ENCODE measurements at regions not wholly inside any gene's neighbourhood (a gene's known extent, or its start where the extent isn't known, plus 50 kb on each side); places are given as distances from the start of the nearest gene placed in this dataset.

DNA sequence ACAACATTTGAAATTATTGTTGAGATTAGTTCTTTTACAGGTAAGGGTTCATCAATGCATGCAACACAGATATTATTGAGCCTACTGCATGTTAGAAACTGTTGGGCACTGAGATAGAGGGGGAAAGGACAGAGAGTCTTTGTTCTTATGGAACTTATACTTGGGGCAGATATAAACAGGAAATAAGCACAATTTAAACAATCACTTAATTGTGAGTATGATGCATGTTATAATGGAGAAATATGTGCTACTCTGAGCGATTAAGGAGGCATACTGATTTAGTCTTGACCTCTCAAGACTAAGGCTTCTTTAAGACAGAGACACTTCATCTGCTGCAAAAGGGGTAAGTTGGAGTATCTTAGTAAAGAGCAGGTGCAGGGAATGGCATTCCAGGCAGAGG lies 593.3 kb downstream of the CCSER2 start:
- no peaks in the 10 kb centered on the region for H3K36me3 Mint-ChIP-seq
- peaks cover 0 to 18% (median 7%) of the 10 kb centered on the region in 7 donors for H3K9me3 Mint-ChIP-seq
- ATAC-seq (ENCODE audit: low read depth in 2 of 2): no peak
- no peaks in the 10 kb centered on the region for H3K4me1 Mint-ChIP-seq
- no peak for DNase-seq
- H3K4me3 Mint-ChIP-seq: no peak overlapping the region
- no peaks in the 10 kb centered on the region for H3K27me3 Mint-ChIP-seq
- no peak overlapping the region for H3K27ac Mint-ChIP-seq

DNA sequence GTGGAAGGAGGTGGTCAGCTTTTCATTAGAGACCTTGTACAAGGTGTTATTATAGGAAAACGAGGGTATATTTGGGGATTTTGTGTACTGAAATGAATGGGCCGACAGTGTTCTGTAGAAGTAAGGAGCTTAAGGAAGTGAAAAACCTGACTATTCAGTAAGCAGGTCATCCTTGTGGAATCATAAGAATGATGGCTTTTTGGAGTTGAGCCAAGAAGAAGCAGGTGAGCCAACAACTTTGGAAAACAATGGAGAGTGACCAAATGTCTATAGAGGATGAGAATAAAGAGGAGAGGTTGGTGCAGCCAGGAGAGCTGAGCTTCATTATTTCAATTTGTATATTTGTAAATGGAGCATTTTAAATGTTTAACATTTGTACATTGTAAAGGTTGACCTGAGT lies 595.7 kb downstream of the CCSER2 start:
- no peak overlapping the region for H3K27ac Mint-ChIP-seq
- no peaks in the 10 kb centered on the region for H3K27me3 Mint-ChIP-seq
- no peak overlapping the region for H3K4me3 Mint-ChIP-seq
- no peaks in the 10 kb centered on the region for H3K36me3 Mint-ChIP-seq
- H3K4me1 Mint-ChIP-seq: no peaks in the 10 kb centered on the region
- peaks cover 0 to 9% (median 3%) of the 10 kb centered on the region in 7 donors for H3K9me3 Mint-ChIP-seq
- DNase-seq (no peak), ATAC-seq (ENCODE audit: low read depth in 2 of 2) (no peak)

DNA sequence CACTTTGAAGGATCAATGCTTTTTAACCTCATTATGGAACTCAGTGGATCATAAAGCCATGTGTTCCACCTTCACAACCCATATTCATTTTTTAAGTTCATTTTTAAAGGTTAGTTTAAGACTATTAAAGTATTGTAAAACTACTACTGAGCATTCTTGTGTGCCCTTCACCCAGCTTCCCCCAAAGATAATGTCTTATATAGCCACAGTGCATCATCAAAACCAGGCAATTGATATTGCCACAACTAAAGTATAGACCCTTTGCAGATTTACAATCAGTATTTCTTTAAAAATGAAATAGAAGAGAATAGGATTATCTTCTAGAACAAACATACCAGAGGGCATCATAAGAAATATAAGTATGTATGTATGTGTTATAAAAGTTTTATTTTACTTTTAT lies 597.1 kb downstream of the CCSER2 start:
- DNase-seq (no peak), ATAC-seq (ENCODE audit: low read depth in 2 of 2) (no peak)
- H3K36me3 Mint-ChIP-seq: no peaks in the 10 kb centered on the region
- no peaks in the 10 kb centered on the region for H3K4me1 Mint-ChIP-seq
- no peak overlapping the region for H3K27ac Mint-ChIP-seq
- H3K4me3 Mint-ChIP-seq: no peak overlapping the region
- no peaks in the 10 kb centered on the region for H3K27me3 Mint-ChIP-seq
- peaks cover 0 to 9% (median 1%) of the 10 kb centered on the region in 7 donors for H3K9me3 Mint-ChIP-seq

DNA sequence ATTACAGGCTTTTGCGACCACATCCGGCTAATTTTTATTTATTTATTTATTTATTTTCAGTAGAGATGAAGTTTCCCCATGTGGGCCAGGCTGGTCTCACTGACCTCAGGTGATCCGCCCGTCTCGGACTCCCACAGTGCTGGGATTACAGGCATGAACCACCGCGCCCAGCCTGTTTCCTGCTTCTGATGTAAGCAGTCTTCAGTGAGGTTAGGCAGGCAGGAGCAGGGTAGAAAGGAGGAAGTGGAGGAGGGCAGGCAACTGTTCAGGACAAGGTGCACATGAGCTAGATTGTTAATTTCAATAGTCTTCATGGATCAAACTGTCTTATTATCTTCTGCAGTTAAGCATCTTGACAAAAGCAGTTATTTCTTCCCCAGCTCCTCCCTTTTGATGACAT lies 605.0 kb downstream of the CCSER2 start:
- no peak overlapping the region for H3K4me3 Mint-ChIP-seq
- no peaks in the 10 kb centered on the region for H3K36me3 Mint-ChIP-seq
- H3K9me3 Mint-ChIP-seq: peaks cover 0 to 9% (median 0%) of the 10 kb centered on the region in 7 donors
- no peak overlapping the region for H3K27ac Mint-ChIP-seq
- no peak for ATAC-seq (ENCODE audit: low read depth in 2 of 2)
- no peaks in the 10 kb centered on the region for H3K4me1 Mint-ChIP-seq
- no peak for DNase-seq
- H3K27me3 Mint-ChIP-seq: peaks cover 0 to 5% (median 0%) of the 10 kb centered on the region in 3 donors

DNA sequence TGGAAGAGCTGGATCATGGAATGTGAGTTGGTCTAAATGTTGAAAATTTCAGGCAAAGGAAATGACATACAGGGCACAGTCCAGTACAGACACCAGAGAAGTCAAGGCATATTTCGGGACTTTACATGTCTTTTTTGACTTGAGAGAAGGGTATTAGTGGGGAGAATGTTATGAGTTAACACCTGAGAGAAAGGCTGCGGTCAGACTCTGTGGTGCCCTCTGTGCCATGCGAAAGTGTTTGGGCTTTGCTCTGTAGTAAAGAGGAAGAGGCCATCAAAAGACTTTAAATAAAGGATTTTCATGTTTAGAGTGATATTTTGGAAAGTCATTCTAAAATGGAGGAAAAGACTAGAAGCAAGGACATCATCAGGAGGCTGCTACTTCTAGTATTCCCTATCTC lies 607.4 kb downstream of the CCSER2 start:
- peaks cover 0 to 7% (median 5%) of the 10 kb centered on the region in 3 donors for H3K27me3 Mint-ChIP-seq
- peaks cover 0 to 9% (median 0%) of the 10 kb centered on the region in 7 donors for H3K9me3 Mint-ChIP-seq
- H3K4me3 Mint-ChIP-seq: no peak overlapping the region
- no peak overlapping the region for H3K27ac Mint-ChIP-seq
- no peaks in the 10 kb centered on the region for H3K36me3 Mint-ChIP-seq
- ATAC-seq (ENCODE audit: low read depth in 2 of 2) (no peak), DNase-seq (no peak)
- H3K4me1 Mint-ChIP-seq: no peaks in the 10 kb centered on the region

DNA sequence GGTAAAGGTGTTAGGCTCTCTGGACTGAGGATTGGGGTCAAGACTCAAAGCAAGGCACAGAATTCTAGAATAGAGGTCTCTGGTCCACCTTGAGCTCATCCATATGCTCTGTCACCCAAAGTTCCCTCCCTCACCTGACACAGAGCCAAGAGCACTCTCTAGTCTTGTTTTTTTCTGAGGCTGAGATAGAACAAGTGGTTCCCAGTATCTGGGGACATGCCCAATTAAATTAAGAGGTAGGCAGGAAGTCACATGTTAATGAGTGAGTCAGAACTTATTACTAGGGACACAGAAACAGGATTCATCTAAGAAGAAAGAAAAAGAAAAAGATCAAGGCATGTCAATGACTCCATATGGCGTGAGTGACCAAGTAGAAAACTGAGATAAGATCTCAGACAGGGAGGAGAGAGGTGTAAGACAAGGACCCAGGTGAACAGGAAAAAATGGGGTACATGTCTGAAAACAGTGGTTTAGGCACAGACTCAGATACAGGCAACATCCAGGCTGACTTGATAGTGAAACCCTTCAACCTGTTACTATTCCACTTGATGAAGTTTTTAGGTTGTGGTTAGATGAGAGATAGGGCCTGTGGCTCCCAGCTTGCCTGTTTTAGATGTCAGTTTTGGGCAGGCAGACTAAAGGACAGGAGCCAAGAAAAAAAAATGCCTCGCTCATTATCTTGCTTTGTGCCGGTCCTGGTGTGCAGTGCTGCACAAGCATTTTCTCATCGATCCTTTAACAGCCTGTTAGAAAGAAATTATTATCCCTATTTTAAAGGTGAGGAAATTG lies 609.9 kb downstream of the CCSER2 start:
- no peaks in the 10 kb centered on the region for H3K36me3 Mint-ChIP-seq
- H3K9me3 Mint-ChIP-seq: peaks cover 0 to 9% (median 0%) of the 10 kb centered on the region in 7 donors
- DNase-seq (no peak), ATAC-seq (ENCODE audit: low read depth in 2 of 2) (no peak)
- H3K4me3 Mint-ChIP-seq: no peak overlapping the region
- no peaks in the 10 kb centered on the region for H3K4me1 Mint-ChIP-seq
- H3K27ac Mint-ChIP-seq: no peak overlapping the region
- H3K27me3 Mint-ChIP-seq: peaks cover 0 to 7% (median 0%) of the 10 kb centered on the region in 3 donors

DNA sequence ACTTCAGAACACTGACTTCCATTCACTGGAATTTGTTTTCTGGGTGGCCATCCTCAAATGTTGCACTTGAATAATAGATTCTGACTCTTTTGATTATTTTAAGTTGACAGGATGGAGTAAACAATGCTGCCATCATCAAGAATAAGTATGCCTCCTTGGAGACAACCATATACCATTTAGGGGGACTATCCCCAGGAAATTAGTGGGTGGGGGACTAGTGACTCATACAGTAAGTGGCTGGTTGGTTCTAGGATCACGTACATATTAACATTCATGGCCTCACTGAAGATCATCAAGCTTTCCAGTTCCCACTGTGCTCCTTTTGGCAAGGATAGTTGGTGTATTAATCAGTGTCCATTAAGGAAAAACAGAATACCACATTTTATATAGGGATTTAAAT lies 615.2 kb downstream of the CCSER2 start:
- ATAC-seq (ENCODE audit: low read depth in 2 of 2) (no peak), DNase-seq (no peak)
- Mint-ChIP-seq H3K4me3 (no peak overlapping the region), H3K27ac (no peak overlapping the region), H3K36me3 (no peaks in the 10 kb centered on the region), H3K9me3 (peaks cover 0 to 3% (median 0%) of the 10 kb centered on the region in 7 donors), H3K4me1 (no peaks in the 10 kb centered on the region), H3K27me3 (peaks cover 0 to 7% (median 0%) of the 10 kb centered on the region in 3 donors)

DNA sequence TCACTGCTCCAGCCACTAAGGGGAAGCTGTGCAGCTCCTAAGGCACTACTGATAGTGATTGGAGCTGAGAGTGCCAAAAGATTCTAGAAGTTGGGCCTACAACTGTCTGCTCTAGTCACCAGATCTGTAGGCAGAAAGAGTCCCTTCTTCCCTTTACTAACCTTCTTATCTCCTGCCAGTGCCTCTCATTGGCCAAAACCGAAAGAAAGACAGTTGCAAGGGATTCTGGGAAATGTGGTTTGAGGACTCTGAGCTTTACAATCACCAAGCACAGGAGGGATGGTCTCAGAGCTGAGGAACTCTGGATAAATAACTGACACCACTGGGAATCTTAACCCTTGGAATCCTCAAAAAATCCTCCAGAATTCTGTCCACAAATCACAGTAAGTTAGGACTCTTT lies 615.8 kb downstream of the CCSER2 start:
- H3K36me3 Mint-ChIP-seq: no peaks in the 10 kb centered on the region
- ATAC-seq (ENCODE audit: low read depth in 2 of 2) (no peak), DNase-seq (no peak)
- H3K4me3 Mint-ChIP-seq: no peak overlapping the region
- peaks cover 0 to 5% (median 0%) of the 10 kb centered on the region in 7 donors for H3K9me3 Mint-ChIP-seq
- H3K4me1 Mint-ChIP-seq: no peaks in the 10 kb centered on the region
- H3K27me3 Mint-ChIP-seq: peaks cover 0 to 7% (median 0%) of the 10 kb centered on the region in 3 donors
- no peak overlapping the region for H3K27ac Mint-ChIP-seq

DNA sequence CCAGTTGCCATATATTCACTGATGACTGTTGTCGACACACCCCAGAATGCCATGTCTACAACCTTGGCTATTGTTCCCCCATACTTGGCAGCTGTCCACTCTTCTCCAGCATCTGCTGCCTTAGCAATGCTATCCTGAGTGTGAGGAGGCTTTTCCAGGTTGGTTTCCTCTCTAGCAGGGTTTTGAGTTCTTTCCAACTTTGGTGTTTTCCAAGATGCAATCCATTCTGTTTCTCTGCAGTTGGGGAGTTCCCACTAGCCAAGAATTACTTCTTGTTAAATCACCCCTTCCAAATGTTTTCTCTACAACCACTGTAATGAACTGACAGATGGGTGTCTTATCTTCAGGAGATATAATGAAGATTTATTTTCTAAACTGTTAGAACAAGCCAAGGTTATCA lies 617.4 kb downstream of the CCSER2 start:
- H3K4me1 Mint-ChIP-seq: no peaks in the 10 kb centered on the region
- DNase-seq (no peak), ATAC-seq (ENCODE audit: low read depth in 2 of 2) (no peak)
- no peaks in the 10 kb centered on the region for H3K36me3 Mint-ChIP-seq
- peaks cover 0 to 5% (median 0%) of the 10 kb centered on the region in 7 donors for H3K9me3 Mint-ChIP-seq
- no peak overlapping the region for H3K4me3 Mint-ChIP-seq
- H3K27ac Mint-ChIP-seq: no peak overlapping the region
- H3K27me3 Mint-ChIP-seq: no peaks in the 10 kb centered on the region

DNA sequence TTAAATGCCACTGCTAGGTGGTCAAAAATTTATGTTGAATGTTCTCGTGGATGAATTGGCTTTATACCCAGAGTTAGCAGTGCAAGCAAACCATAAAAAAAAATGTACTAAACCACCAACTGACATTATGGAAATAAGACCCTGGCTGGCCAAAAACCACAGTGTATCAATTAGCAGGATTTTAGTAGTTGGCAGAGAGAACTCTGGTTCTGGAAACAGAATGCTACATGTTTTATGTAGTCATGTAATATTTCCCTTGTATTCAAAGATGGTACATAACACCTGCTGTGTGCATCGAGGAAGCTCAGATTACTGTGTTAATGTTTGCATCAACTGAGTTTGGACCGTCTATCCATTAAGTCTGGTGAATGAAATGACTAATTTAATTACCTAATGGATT lies 618.5 kb downstream of the CCSER2 start:
- Mint-ChIP-seq H3K4me1 (no peaks in the 10 kb centered on the region), H3K27me3 (no peaks in the 10 kb centered on the region), H3K36me3 (no peaks in the 10 kb centered on the region), H3K9me3 (peaks cover 0 to 5% (median 0%) of the 10 kb centered on the region in 7 donors), H3K27ac (no peak overlapping the region), H3K4me3 (no peak overlapping the region)
- DNase-seq: no peak
- no peak for ATAC-seq (ENCODE audit: low read depth in 2 of 2)

DNA sequence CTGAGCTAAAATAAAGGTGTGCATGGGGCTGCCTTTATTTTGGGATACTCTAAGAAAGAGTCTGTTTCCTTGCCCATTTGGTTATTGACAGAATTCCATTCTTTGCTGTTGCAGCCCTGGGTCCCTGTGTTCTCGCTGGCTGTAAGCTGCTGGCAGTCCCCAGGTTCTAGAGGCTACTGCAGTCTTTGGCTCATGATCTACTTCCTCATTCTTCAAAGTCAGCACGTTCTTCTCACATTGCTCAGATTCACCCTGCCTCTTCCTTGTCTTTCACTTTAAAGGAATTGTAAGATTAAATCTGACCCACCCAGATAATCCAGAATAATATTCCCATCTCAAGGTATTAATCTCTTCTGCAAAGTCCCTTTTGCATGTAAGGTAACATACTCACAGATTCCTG lies 620.3 kb downstream of the CCSER2 start:
- Mint-ChIP-seq H3K27me3 (no peaks in the 10 kb centered on the region), H3K4me3 (no peak overlapping the region), H3K4me1 (no peaks in the 10 kb centered on the region), H3K9me3 (peaks cover 0 to 5% (median 0%) of the 10 kb centered on the region in 7 donors), H3K27ac (no peak overlapping the region), H3K36me3 (no peaks in the 10 kb centered on the region)
- ATAC-seq (ENCODE audit: low read depth in 2 of 2): no peak
- DNase-seq: no peak

DNA sequence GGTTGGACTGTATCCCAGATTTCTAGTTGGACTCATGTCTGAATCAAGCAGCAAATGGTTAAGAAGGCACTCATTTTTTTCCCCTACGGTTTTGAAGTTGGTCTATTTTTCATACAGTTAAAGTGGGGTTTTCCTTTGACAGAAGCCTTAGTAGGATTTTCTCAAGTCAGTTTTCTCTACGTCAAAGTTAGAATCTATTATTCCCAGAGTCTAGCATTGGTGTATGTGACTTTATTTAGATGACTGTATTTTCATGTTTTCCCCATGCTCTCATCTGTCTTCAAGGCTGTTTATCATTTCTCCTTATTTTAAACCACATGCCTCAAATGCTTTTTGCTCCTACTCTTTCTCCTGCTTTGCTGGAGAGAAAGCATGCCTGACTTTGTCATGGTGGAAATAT lies 623.2 kb downstream of the CCSER2 start:
- ATAC-seq (ENCODE audit: low read depth in 2 of 2): no peak
- H3K27me3 Mint-ChIP-seq: no peaks in the 10 kb centered on the region
- H3K9me3 Mint-ChIP-seq: peaks cover 0 to 2% (median 0%) of the 10 kb centered on the region in 7 donors

DNA sequence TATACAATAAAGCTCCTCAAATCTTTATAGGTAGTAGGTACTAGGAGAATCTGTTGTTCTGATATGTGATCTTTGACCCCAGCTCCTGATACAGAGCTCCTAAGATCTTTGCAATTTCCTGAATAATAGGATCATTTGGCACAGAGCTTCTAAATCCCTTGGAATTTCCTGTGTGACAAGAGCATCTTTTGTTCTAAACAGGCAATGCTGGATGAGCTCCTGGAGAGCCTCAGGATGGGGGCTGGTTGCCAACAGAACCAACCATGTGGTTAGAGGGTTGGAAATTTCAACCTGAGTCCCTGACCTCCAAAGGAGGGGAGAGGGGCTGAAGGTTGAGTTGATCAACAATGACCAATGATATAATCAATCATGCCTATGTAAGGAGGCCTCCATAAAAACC lies 629.0 kb downstream of the CCSER2 start:
- Mint-ChIP-seq H3K36me3 (no peaks in the 10 kb centered on the region), H3K27me3 (no peaks in the 10 kb centered on the region), H3K27ac (no peak overlapping the region), H3K4me1 (peaks cover 0 to 2% (median 0%) of the 10 kb centered on the region in 3 donors), H3K4me3 (no peak overlapping the region), H3K9me3 (peaks cover 0 to 4% (median 0%) of the 10 kb centered on the region in 7 donors)
- no peak for ATAC-seq (ENCODE audit: low read depth in 2 of 2)
- no peak for DNase-seq

More for the DNA sequence above, 623.2 kb downstream of the CCSER2 start:
- Mint-ChIP-seq H3K36me3 (no peaks in the 10 kb centered on the region), H3K27ac (no peak overlapping the region), H3K4me1 (no peaks in the 10 kb centered on the region), H3K4me3 (no peak overlapping the region)
- DNase-seq: no peak

DNA sequence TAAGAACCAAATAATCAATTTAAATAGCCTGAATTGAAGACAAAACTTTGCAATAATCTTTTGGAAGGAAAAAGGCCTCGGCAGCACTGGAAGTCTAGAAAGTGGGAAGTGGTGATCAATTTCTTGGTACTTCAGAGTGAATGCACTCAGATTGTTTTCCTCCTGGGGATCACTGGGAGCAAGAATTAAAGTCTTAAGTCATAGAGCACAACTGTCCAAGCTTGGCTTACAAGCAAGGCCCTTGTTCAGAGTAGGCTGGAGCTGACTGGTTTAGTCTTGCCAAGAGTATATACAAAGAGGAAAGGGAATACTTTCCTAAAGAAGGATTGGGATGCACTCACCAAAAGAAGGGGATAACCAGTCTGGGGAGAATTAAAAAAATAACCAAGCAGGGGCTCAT lies 637.1 kb downstream of the CCSER2 start:
- Mint-ChIP-seq H3K36me3 (no peaks in the 10 kb centered on the region), H3K9me3 (no peaks in the 10 kb centered on the region), H3K27ac (no peak overlapping the region), H3K4me3 (no peak overlapping the region), H3K27me3 (no peaks in the 10 kb centered on the region), H3K4me1 (no peaks in the 10 kb centered on the region)
- ATAC-seq (ENCODE audit: low read depth in 2 of 2) (no peak), DNase-seq (no peak)
